ENCODE measurements at regions not wholly inside any gene's neighbourhood (a gene's known extent, or its start where the extent isn't known, plus 50 kb on each side); places are given as distances from the start of the nearest gene placed in this dataset.

- Mint-ChIP-seq H3K4me3 (no peak overlapping the region), H3K9me3 (no peaks in the 10 kb centered on the region), H3K27me3 (peaks cover 3% of the 10 kb centered on the region), H3K27ac (no peak overlapping the region), H3K4me1 (no peaks in the 10 kb centered on the region), H3K36me3 (no peaks in the 10 kb centered on the region)
These were observed 71.3 kb upstream of the SPRED2 start for GRCh38 chr2:65503746-65504145.

GRCh38 chr2:65501836-65502235, 69.4 kb upstream of the SPRED2 start:
- no peaks in the 10 kb centered on the region for H3K36me3 Mint-ChIP-seq
- no peaks in the 10 kb centered on the region for H3K9me3 Mint-ChIP-seq
- H3K27me3 Mint-ChIP-seq: no peaks in the 10 kb centered on the region
- no peak overlapping the region for H3K27ac Mint-ChIP-seq
- no peaks in the 10 kb centered on the region for H3K4me1 Mint-ChIP-seq
- H3K4me3 Mint-ChIP-seq: no peak overlapping the region

GRCh38 chr2:65501074-65501473, 68.7 kb upstream of the SPRED2 start:
- H3K27me3 Mint-ChIP-seq: no peaks in the 10 kb centered on the region
- H3K27ac Mint-ChIP-seq: no peak overlapping the region
- H3K9me3 Mint-ChIP-seq: no peaks in the 10 kb centered on the region
- no peaks in the 10 kb centered on the region for H3K36me3 Mint-ChIP-seq
- no peaks in the 10 kb centered on the region for H3K4me1 Mint-ChIP-seq
- H3K4me3 Mint-ChIP-seq: no peak overlapping the region

- Mint-ChIP-seq H3K4me1 (no peaks in the 10 kb centered on the region), H3K36me3 (no peaks in the 10 kb centered on the region), H3K9me3 (no peaks in the 10 kb centered on the region), H3K27me3 (no peaks in the 10 kb centered on the region), H3K27ac (no peak overlapping the region), H3K4me3 (no peak overlapping the region)
These were observed 68.1 kb upstream of the SPRED2 start for GRCh38 chr2:65500310-65501040.

- Mint-ChIP-seq H3K4me3 (no peak overlapping the region), H3K36me3 (no peaks in the 10 kb centered on the region), H3K9me3 (no peaks in the 10 kb centered on the region), H3K27me3 (no peaks in the 10 kb centered on the region), H3K4me1 (no peaks in the 10 kb centered on the region), H3K27ac (no peak overlapping the region)
These were observed 66.8 kb upstream of the SPRED2 start for GRCh38 chr2:65499216-65499615.

GRCh38 chr2:65498396-65498795, 66.0 kb upstream of the SPRED2 start:
- Mint-ChIP-seq H3K27me3 (no peaks in the 10 kb centered on the region), H3K9me3 (no peaks in the 10 kb centered on the region), H3K36me3 (no peaks in the 10 kb centered on the region), H3K4me3 (no peak overlapping the region), H3K27ac (no peak overlapping the region), H3K4me1 (no peaks in the 10 kb centered on the region)

- Mint-ChIP-seq H3K9me3 (no peaks in the 10 kb centered on the region), H3K4me3 (no peak overlapping the region), H3K4me1 (no peaks in the 10 kb centered on the region), H3K36me3 (no peaks in the 10 kb centered on the region), H3K27ac (no peak overlapping the region), H3K27me3 (no peaks in the 10 kb centered on the region)
These were observed 63.0 kb upstream of the SPRED2 start for GRCh38 chr2:65495251-65495877.

GRCh38 chr2:65494078-65494477, 61.7 kb upstream of the SPRED2 start:
- H3K4me3 Mint-ChIP-seq: no peak overlapping the region
- no peaks in the 10 kb centered on the region for H3K4me1 Mint-ChIP-seq
- H3K36me3 Mint-ChIP-seq: no peaks in the 10 kb centered on the region
- H3K9me3 Mint-ChIP-seq: no peaks in the 10 kb centered on the region
- H3K27me3 Mint-ChIP-seq: peaks cover 1% of the 10 kb centered on the region
- no peak overlapping the region for H3K27ac Mint-ChIP-seq

- H3K36me3 Mint-ChIP-seq: no peaks in the 10 kb centered on the region
- H3K9me3 Mint-ChIP-seq: peaks cover 9% of the 10 kb centered on the region
These were observed 59.0 kb upstream of the SPRED2 start for GRCh38 chr2:65491381-65491905.

GRCh38 chr2:65490222-65490621, 57.8 kb upstream of the SPRED2 start:
- no peaks in the 10 kb centered on the region for H3K36me3 Mint-ChIP-seq
- H3K4me1 Mint-ChIP-seq: no peaks in the 10 kb centered on the region
- peaks cover 9% of the 10 kb centered on the region for H3K9me3 Mint-ChIP-seq
- no peak overlapping the region for H3K4me3 Mint-ChIP-seq
- no peak overlapping the region for H3K27ac Mint-ChIP-seq
- H3K27me3 Mint-ChIP-seq: peaks cover 9% of the 10 kb centered on the region

More at GRCh38 chr2:65491381-65491905, 59.0 kb upstream of the SPRED2 start:
- no peaks in the 10 kb centered on the region for H3K4me1 Mint-ChIP-seq
- H3K4me3 Mint-ChIP-seq: no peak overlapping the region
- H3K27me3 Mint-ChIP-seq: peaks cover 8% of the 10 kb centered on the region
- no peak overlapping the region for H3K27ac Mint-ChIP-seq

GRCh38 chr2:65489269-65489668, 56.9 kb upstream of the SPRED2 start:
- no peaks in the 10 kb centered on the region for H3K4me1 Mint-ChIP-seq
- no peak overlapping the region for H3K27ac Mint-ChIP-seq
- peaks cover 9% of the 10 kb centered on the region for H3K9me3 Mint-ChIP-seq
- peaks cover 9% of the 10 kb centered on the region for H3K27me3 Mint-ChIP-seq
- no peaks in the 10 kb centered on the region for H3K36me3 Mint-ChIP-seq
- H3K4me3 Mint-ChIP-seq: no peak overlapping the region

GRCh38 chr2:65488527-65488926, 56.1 kb upstream of the SPRED2 start:
- Mint-ChIP-seq H3K27ac (no peak overlapping the region), H3K36me3 (no peaks in the 10 kb centered on the region), H3K9me3 (peaks cover 9% of the 10 kb centered on the region), H3K4me1 (no peaks in the 10 kb centered on the region), H3K27me3 (peaks cover 15% of the 10 kb centered on the region), H3K4me3 (no peak overlapping the region)

GRCh38 chr2:65487404-65487803, 55.0 kb upstream of the SPRED2 start:
- no peaks in the 10 kb centered on the region for H3K4me1 Mint-ChIP-seq
- H3K36me3 Mint-ChIP-seq: no peaks in the 10 kb centered on the region
- peaks cover 9% of the 10 kb centered on the region for H3K9me3 Mint-ChIP-seq
- H3K27me3 Mint-ChIP-seq: peaks cover 15% of the 10 kb centered on the region
- H3K4me3 Mint-ChIP-seq: no peak overlapping the region
- no peak overlapping the region for H3K27ac Mint-ChIP-seq

- H3K36me3 Mint-ChIP-seq: no peaks in the 10 kb centered on the region
- H3K9me3 Mint-ChIP-seq: peaks cover 9% of the 10 kb centered on the region
- no peaks in the 10 kb centered on the region for H3K4me1 Mint-ChIP-seq
- H3K27ac Mint-ChIP-seq: no peak overlapping the region
- H3K27me3 Mint-ChIP-seq: peaks cover 15% of the 10 kb centered on the region
- no peak overlapping the region for H3K4me3 Mint-ChIP-seq
These were observed 54.4 kb upstream of the SPRED2 start for GRCh38 chr2:65486802-65487201.

GRCh38 chr2:65486282-65486681, 53.9 kb upstream of the SPRED2 start:
- H3K9me3 Mint-ChIP-seq: peaks cover 9% of the 10 kb centered on the region
- no peak overlapping the region for H3K4me3 Mint-ChIP-seq
- no peaks in the 10 kb centered on the region for H3K4me1 Mint-ChIP-seq
- H3K36me3 Mint-ChIP-seq: no peaks in the 10 kb centered on the region
- no peak overlapping the region for H3K27ac Mint-ChIP-seq
- H3K27me3 Mint-ChIP-seq: peaks cover 15% of the 10 kb centered on the region

GRCh38 chr2:65485839-65486238, 53.4 kb upstream of the SPRED2 start:
- Mint-ChIP-seq H3K27me3 (peaks cover 15% of the 10 kb centered on the region), H3K9me3 (peaks cover 9% of the 10 kb centered on the region), H3K4me3 (no peak overlapping the region), H3K36me3 (no peaks in the 10 kb centered on the region), H3K4me1 (no peaks in the 10 kb centered on the region), H3K27ac (no peak overlapping the region)
